Cardiac muscle cell (in vitro differentiated cells and primary cell): ENCODE measurements at regions not wholly inside any gene's neighbourhood (a gene's known extent, or its start where the extent isn't known, plus 50 kb on each side); places are given as distances from the start of the nearest gene placed in this dataset.
"Not testable (repeated sequence)": the region's sequence is repeated elsewhere in the genome, so short reads cannot be mapped to it uniquely, and the experiment has no call there.

Experiments
- DNase-seq, 2 donors: peaks; one replicate each; pipeline versions ENCODE4 v3.0.0 to v3.0.0-alpha.2; 2010 to 2017; ENCODE audit warnings: low read depth in 1 of 2, low spot score in 1 of 2
- H3K27ac ChIP-seq: fragments of 200-600 bp; sonication (generic); 2 replicates; pipeline ENCODE4 v1.5.1; 2016
- H3K27me3 ChIP-seq: fragments of 200-600 bp; sonication (generic); 2 replicates; pipeline ENCODE4 v1.6.0; 2016; ENCODE audit warnings: control low read depth
- H3K36me3 ChIP-seq: fragments of 200-600 bp; sonication (generic); 2 replicates; pipeline ENCODE4 v1.5.1; 2016; ENCODE audit warnings: control low read depth
- H3K4me1 ChIP-seq: fragments of 200-600 bp; sonication (generic); 2 replicates; pipeline ENCODE4 v1.8.1; 2017; ENCODE audit warnings: low read depth, mild to moderate bottlenecking, mixed run types
- H3K4me3 ChIP-seq: fragments of 200-600 bp; sonication (generic); 2 replicates; pipeline ENCODE4 v1.5.1; 2016; ENCODE audit warnings: mild to moderate bottlenecking
- H3K9me3 ChIP-seq: fragments of 200-600 bp; sonication (generic); 2 replicates; pipeline ENCODE4 v1.5.1; 2017; ENCODE audit warnings: low read depth, mild to moderate bottlenecking, control low read depth
- TF ChIP-seq, protein P1 (sequence below): IDR thresholded peaks from 2 replicates; pipeline ENCODE4 v1.5.1; 2012; ENCODE audit warnings: low read depth, mild to moderate bottlenecking, low read length

DNA sequence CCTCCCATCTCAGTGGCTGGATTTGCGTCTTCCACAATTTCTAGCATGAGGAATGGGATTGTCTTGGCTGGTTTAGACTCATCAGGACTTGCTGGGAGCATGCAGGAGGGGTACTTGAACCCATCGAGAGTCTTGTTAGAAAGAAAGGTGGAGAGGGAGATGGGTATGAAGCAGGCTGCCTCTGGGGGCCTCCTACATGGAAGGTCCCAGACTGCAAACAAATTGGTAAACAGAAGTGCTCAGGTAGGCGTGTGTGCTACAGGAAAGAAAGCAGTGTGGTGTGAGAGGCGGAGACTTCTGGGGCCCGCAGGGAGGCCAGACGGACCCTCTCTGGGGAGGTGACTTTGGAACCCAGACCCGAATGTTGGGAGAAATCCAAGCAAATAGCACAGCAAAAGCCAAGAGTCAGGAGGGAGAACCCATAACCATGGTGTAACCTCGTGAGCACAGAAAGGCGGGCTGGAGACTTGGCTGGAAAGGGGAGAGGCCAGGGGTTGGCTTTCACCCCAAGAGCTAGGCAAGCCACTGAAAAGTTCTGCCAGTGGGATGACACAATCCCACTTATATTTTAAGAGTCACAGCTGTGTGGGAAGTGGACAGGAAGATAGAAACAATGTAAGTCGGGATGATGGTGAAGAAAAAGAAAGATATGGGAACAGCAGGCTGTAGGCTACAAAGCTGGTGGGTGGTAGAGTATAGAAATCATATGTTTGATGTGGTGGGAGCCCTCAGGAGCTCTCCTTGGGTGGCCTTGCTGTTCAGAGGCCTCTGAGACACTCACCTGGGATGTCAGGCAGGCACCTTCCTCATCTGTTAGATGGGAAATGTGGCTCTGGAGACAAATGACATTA, 130.1 kb upstream of the PRR20G start:
- Histone ChIP-seq H3K27ac (no peak overlapping the region), H3K4me1 (no peaks in the 10 kb centered on the region), H3K36me3 (no peaks in the 10 kb centered on the region), H3K27me3 (no peaks in the 10 kb centered on the region), H3K4me3 (no peak overlapping the region), H3K9me3 (no peaks in the 10 kb centered on the region)
- TF ChIP-seq, protein P1, sequence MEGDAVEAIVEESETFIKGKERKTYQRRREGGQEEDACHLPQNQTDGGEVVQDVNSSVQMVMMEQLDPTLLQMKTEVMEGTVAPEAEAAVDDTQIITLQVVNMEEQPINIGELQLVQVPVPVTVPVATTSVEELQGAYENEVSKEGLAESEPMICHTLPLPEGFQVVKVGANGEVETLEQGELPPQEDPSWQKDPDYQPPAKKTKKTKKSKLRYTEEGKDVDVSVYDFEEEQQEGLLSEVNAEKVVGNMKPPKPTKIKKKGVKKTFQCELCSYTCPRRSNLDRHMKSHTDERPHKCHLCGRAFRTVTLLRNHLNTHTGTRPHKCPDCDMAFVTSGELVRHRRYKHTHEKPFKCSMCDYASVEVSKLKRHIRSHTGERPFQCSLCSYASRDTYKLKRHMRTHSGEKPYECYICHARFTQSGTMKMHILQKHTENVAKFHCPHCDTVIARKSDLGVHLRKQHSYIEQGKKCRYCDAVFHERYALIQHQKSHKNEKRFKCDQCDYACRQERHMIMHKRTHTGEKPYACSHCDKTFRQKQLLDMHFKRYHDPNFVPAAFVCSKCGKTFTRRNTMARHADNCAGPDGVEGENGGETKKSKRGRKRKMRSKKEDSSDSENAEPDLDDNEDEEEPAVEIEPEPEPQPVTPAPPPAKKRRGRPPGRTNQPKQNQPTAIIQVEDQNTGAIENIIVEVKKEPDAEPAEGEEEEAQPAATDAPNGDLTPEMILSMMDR = no peak
- peak in 1 of 2 donors; percentile 43 for DNase-seq

GRCh38 chr3:127413871-127414270, 126.0 kb upstream of the PRR20G start:
- Histone ChIP-seq H3K9me3 (no peaks in the 10 kb centered on the region), H3K4me3 (no peak overlapping the region), H3K36me3 (no peaks in the 10 kb centered on the region), H3K27me3 (no peaks in the 10 kb centered on the region), H3K4me1 (no peaks in the 10 kb centered on the region), H3K27ac (no peak overlapping the region)
- DNase-seq = no peak
- TF ChIP-seq, protein P1 = no peak

GRCh38 chr3:127413318-127413673, 125.5 kb upstream of the PRR20G start:
- no peak for DNase-seq
- Histone ChIP-seq H3K4me3 (no peak overlapping the region), H3K27me3 (no peaks in the 10 kb centered on the region), H3K4me1 (no peaks in the 10 kb centered on the region), H3K27ac (no peak overlapping the region), H3K36me3 (no peaks in the 10 kb centered on the region), H3K9me3 (no peaks in the 10 kb centered on the region)
- TF ChIP-seq, protein P1 = no peak

GRCh38 chr3:127412578-127413317, 124.9 kb upstream of the PRR20G start:
- H3K36me3 ChIP-seq = no peaks in the 10 kb centered on the region
- no peaks in the 10 kb centered on the region for H3K4me1 ChIP-seq
- H3K27ac ChIP-seq = no peak overlapping the region
- TF ChIP-seq, protein P1 = no peak
- H3K4me3 ChIP-seq = no peak overlapping the region
- no peak for DNase-seq
- H3K9me3 ChIP-seq = no peaks in the 10 kb centered on the region
- H3K27me3 ChIP-seq = no peaks in the 10 kb centered on the region

GRCh38 chr3:127411875-127412274, 124.0 kb upstream of the PRR20G start:
- DNase-seq, H3K9me3 ChIP-seq, H3K27ac ChIP-seq, H3K27me3 ChIP-seq, H3K4me1 ChIP-seq, H3K4me3 ChIP-seq, H3K36me3 ChIP-seq: not testable (repeated sequence)
